Cerebellar nuclear complex (tissue), 1 donor: ENCODE measurements at regions not wholly inside any gene's neighbourhood (a gene's known extent, or its start where the extent isn't known, plus 50 kb on each side); places are given as distances from the start of the nearest gene placed in this dataset.
"Not testable (repeated sequence)": the region's sequence is repeated elsewhere in the genome, so short reads cannot be mapped to it uniquely, and the experiment has no call there.

Experiments used
- DNase-seq, 2 experiments: peaks; one replicate each; lab custom pipeline; 2025; lab: John Stamatoyannopoulos, UW

DNA sequence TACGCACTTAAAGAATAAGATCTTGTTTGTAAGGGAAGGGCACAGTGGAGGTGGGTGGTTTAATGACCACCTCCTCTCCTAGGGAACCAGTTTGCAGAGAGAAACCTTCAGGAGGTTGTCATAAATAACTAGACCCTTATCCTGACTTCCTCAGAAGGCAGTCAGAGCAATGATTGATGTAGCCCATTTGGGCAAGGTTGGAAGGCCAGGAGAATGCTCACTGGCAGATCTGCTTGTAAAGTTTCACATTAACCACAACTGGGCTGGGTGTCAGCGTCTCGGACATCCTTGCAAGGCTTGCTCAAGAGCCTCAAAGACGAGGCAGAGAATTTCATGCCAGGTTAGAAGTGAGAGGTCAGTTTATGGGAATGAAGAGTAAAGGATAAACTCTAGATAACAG, 87.6 kb upstream of the TRABD2B start:
- no peak for DNase-seq

DNA sequence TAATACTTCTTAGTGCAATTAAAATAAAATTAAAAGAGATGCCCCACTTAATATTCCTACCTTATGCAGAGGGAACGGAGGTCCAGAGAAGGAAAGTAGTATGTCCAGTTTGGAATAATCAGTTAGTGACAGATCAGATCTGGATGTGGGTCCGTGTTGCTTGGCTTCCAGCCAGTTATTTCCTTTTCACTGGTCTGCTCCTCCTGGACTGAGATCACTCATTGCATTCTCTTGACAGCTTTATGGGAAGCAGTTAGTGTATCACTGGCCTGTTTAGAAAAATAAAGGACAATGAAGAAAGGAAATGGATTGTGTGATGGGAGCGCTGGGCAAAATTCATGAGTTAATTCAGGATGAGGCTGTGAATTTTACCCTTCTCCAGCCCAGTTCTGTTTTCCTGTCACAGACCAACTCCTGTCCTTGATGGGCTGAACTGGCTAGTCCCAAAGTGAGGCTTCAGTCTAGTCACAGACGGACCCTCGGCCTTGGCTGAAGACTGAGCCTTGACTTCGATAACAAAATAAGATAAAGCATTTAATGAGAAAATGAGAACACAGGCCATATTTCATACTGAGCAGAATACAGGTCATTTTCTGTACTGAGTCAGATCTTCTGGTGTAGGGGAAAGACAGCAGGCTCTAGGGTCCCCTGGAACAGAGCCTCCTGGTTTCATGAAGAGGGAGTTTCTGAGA, 85.2 kb upstream of the TRABD2B start:
- no peak for DNase-seq

DNA sequence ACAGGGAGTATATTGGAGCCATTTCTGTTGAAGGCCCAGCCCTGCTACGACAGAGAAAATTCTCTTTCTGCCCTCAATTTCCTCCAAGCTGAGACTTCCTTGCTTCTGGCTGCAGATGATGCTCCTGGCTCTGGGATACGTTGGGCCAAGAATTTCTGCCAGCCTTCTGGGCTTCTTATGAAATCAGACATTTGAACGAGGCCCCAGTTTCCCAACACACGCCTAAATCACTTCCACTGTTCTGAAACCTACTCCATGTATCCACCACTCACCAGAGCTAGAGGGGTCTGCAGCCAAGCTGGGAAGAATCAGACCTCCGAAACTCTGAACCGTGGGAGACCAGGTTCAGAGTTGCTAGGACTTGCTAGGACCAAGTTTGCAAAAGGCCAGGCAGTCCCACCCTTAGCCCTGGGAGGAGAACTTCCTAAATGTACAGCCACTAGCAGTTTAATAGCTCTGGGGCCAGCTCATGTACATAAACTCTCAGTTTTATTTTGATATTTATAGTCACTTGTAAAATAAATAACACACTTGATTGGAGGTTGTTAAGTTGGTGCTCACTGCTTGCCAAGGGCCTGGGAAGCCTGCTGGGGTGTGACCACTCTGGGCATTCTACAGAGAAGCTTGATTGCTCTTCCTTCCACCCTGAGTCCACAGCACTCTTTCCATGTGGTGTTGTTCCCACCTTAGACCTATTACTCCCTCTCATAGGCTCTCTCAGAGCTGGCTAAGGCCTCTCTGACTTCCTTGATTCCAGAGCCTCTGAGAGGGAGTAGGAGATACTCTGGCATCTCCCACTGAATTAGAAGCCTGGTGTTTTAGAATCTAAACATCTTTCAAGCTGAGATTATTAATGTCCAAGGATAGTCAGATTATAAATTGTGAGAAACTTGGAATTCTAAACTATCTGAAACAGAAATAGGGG, 83.4 kb upstream of the TRABD2B start:
- no peak for DNase-seq

DNA sequence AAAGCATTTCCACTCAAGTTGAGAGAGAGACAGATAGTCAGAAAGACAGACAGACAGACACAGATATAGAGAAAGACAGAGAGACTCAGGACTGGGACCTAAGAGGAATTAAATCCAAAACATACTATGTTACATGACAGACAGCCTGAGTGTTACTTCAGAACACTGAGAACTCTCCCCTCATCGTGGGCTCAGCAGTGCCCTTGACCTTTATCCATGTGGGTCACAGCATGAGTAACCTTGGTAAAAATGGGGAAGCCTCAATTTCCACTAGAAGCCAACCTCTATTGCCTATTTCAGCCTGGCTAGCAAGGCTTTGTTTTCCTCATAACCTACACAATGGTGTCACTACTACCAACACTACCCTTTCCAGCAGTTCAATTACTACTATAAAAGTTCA, 81.9 kb upstream of the TRABD2B start:
- no peak for DNase-seq

DNA sequence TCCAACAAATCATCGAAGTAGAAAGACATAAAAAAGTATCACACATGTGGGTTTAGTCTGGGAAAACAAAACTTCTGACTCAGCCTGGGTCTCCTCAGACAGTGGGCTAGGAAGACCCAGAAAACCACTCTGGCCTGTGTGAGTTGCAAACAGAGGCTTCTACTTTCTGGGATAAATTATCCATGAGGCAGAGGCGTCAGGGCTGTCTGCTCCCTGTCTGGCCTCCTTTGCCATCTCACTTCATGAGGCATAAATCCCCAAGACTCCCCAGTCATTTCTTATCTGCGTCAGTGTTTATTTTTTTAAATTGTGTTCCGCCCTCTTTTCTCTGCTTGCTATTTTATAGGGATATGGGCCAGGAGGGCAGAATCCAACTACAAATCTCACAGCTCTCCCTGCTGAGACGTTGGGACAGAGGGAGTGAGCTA, 80.6 kb upstream of the TRABD2B start:
- no peak for DNase-seq

DNA sequence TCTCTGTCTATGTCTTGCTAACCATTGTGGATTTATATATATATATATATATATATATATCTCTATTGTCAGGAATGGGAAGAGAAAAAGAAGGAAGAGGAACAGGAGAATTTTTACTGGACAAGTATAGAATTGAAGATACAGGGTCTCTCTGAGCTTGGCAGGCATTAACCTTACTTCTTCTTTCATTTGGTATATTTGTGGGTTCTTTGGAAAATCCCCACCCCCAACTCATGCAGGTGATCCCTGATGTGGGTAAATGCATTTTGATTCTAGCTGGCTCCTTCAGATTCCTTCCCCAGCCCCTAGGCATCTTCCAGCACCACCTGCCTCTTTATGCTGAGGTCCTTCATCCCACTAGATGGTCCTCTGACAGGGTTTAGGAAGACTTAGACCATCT, 78.8 kb upstream of the TRABD2B start:
- DNase-seq = no peak

DNA sequence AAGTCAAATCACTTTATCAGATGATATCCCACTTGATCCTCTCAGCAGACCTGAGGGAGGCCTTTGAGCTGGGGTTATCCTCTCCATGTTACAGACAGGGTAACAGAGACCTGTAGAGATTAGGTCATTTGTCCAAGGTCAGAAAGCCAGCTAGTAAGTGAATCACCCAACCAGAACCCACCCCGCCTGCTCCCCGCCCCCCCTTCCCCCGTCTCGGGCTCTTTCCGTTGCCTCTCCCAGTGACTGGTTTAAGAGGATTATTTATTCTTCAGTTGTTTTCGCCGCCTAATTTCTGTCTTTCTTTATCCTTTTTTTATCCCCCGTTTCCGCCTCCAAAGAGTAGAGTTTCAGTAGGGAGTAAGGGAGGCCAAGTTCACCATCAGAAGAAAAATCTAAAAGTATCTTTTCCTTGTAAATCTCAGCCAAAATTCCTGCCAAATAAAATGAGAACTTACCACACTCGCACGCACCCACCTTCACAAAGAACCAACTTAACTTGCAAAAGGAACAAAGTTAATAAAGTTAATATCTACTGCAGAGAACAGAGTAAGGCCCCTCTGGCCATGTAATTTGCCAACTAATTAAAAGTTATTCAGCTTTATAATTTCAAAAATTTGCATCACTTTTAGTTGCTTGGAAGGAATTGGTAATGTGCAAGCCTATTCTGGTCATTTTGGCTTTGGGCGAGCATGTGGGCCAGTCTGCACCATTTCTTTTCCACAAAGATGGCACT, 76.8 kb upstream of the TRABD2B start:
- DNase-seq = no peak

DNA sequence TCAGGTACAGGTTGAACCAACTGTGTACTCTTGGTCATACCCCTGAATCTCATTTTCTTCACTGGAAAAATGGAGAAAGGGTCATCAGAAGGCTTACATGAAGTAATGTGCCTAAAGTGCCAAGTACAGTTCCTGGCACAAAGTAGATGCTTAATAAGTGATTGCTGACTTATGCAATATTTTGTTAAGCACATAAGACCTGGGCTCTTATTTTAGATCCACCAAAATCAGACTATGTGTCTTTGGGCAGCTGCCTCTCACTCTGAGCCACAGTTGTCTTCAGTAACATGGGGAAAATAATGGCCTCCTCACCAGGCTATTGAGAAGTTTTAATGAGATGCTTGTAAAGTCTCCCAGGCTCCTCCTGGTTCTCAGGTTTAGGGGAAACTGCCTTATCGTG, 74.3 kb upstream of the TRABD2B start:
- DNase-seq = no peak

DNA sequence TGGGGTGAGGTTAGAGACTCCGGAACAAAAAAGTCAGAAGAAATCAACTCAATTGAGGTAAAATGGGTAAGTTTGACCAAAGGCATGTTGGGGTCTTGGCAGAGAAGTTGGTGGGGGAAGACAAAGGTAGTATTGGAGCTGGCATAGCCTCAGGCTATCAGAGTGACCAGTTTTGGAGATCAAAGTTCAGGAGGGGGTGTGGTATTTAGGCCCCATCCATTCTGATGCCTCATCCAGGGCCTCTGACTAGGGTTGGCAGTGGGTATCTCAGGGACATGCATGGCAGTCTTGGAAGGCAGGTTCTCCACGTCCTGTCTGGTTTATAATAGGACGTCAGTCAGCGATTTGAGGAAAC, 73.2 kb upstream of the TRABD2B start:
- no peak for DNase-seq

DNA sequence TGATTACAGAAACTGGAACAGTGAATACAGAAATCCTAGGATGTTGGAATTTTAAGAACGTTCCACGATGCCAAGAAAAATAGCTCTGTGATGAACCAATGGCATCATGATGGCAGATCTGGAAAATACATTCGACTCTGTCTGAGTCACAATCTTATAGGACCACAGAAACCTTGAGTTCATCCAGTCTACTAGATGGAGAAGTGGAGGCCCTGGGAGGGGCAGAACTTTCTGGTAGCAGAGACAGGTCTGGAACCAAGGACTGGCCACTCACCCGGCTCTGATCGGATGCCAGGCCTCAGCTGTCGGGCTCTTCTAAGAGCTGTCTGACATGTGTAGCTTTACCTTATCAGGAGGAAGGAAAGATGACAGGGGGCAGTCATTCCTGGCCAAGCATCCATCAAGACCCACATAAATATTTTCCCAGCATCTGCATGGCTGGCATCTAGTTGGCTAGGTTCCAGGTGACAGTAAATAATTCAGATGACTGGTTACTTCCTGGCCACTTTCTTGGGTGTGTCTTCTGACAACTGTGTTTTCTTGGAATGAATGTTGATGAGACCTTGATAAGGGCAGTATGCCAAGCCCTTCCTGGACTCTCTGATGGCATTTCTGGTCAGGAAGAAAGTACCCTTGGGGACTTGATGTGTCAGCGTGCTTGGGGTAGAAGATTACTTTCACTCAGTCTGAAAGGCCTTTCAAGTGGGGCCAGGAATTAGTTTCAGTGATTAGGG, 72.6 kb upstream of the TRABD2B start:
- no peak for DNase-seq

DNA sequence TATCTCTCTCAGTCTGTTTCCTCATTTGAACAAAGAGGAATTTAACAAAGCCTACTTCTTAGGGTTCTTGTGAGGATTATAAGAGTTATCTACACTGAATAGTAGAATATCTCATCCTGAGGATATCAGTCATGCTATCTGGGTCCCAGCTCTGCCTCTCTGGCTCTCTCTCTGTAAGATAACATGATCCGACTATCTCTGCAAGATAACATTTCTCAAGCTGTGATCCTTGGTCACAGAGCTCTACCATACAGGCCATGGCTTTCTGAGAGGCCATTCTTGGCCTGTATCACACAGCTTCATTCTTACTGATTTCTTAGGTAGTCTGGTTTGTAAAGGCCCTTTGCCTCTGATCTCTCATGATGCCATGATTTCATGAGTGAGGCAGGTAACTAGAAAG, 71.0 kb upstream of the TRABD2B start:
- no peak for DNase-seq

DNA sequence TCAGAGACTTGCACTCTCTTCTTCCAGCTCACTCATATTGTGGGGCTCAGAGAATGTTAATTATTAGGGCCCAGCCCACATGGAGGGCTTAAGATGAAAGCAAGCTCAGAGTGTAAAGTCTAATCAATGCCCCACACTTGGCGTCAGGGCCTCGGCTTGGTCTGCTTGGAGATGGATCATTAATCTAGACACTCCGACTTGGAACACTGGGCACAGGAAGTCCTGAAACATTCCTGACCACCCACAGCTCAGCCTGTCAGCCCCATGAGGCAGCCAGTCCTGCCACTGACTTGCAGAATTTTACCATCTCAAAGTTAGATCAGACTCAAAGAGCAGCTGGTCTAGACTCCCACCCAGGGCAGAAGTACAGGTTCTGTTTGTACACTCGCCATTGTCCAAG, 69.8 kb upstream of the TRABD2B start:
- DNase-seq = no peak

DNA sequence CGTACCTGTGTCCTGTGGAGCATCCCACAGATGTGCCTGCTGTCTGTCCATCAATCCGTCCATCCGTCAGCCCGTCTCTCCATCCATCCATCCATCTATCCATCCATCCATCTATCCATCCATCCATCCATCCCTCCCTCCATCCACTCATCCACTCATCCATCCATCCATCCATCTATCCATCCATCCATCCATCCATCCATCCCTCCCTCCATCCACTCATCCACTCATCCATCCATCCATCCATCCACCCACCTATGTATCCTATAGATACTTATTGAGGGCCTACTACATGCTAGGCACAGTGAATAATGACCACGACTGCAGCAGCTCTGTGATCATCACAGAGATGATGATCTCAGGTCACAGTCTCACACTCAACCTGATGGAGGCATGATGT, 67.5 kb upstream of the TRABD2B start:
- not testable (repeated sequence) for DNase-seq

DNA sequence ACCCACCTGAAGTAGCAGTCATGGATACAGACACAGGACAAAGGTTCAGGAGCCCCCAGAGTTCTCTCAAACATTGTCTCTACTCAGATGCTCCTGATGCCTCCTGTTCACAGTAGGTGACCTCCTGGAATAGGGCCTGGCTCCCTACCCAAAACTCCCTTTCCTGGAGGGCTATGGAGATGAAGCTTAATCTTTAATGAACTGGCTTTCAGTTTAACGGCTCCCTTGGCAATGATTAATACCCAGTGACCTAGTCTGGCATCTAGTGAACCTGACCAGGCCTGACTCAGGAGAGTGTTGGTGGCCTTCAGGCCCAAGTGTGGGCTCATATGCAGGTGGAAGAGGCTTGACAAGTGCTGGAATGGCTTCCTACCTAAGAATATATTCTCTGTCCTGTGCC, 65.2 kb upstream of the TRABD2B start:
- DNase-seq = no peak

DNA sequence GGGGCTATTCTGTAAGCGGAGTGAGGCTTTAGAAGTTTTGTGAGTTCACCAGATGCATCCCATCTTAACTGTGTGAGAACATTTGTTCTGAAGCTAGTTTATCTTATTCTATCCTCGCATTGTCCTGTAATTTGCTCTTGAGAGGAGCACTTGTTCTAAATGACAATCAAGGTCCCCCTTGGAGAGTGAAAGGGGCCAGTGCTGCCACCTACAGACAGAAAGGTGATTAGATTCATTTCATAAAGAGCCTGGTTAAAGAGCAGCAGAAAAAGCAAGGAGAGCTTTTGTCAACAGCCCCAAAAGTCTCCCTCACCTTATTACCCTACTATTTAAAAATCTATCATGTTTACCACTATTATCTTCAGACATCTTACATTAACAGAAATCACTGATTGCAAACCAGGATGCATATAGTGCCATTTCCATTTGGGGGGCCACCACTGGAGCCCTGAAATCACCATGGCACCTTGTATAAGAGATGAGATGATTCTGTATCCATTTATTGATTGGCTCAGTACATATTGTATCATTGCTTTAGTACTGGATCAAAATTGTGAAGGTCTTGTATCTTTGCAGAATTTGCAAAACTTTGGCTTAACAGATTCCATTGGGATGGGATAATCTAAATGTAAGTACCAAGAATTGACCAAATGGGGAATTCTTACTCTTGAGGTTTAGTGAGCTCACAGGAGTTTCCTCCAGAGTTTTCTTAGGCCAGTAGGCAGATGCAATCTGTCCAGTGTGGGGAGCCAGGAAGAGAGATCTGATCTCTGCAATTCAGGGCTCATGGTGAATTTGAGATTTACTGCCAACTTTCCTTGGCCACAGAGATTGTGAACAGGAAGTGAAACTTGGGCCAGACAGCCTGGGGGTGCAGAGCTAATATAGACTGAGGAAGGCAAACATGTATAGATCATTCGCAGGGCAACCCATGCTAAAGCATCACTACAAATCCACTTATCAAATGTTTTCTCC, 64.3 kb upstream of the TRABD2B start:
- peak in 1 of 2 experiments; percentile 11 for DNase-seq

DNA sequence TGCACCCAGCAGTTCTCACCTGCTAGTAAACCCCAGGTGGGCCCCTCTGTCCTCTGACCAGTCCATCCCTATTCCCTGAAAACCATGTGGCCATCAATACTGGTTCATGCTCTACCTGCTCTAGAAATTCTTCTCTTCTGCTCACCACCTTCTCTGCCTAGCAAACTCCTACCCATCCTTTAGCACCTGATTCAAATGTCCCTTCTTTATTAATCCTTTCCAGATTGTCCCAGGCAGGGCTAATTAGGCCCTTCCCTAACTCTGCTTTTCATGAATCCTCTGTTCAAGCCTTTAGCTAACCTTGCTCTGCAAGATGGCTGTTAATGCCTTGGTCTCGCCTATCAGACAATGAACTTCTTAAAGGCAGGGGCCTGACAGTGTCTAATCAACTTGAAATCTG, 62.1 kb upstream of the TRABD2B start:
- DNase-seq = no peak

DNA sequence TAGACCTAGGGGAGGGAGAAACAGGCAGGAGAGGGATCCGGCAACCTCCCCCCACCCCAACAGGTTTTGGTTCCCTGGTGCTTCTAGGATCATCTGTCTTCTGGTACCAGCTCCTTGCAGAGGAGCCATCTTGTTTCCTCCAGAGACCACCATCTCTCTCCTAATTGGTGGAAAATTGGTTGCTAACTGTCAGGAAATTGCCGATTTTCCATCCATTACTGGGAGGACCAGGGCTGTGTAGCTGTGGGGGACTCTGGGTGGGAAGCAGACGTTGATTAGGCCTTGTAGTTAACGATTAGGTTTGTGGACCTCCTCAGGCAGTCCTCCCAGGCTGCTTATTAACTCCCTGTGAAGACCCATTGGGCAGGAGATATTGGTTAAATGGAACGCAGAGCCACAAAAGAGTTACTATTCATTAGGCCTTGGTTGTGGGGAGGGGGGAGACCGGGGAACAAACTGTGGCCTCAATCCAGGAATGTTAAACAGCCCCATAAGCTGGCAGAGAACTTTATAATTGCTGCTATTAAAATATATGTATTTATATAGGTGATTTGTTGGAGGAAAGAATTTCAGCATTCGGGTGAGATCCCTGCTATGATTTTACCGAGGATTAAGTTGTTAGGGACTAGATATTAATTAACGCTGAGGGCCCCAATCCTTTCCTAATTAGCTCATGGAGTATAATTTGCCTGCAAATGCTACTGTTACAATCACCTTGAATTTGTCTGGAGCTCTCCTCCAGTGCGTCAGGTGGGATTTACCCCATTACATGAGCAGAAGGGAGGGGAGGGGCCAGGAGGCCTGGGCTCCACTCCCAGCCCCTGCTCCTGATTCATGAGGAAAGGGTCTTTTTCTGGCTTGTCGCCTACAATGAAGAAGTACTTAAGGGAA, 61.2 kb upstream of the TRABD2B start:
- no peak for DNase-seq

DNA sequence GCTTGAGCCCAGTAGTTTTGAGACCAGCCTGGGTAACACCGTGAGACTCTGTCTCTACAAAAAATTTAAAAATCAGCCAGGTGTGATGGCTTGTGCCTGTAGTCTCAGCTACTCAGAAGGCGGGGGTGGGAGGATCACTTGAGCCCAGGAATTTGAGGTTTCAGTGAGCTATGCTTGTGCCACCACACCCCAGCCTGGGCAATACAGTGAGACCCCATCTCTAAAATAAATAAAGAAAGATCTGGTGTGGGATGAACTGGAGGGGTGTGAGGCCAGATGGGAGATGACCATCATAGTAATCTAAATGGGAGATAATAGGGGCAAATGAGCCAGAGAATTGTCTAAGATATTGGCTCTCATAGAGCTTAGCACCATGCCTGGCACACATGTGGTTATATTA, 60.1 kb upstream of the TRABD2B start:
- DNase-seq = no peak

DNA sequence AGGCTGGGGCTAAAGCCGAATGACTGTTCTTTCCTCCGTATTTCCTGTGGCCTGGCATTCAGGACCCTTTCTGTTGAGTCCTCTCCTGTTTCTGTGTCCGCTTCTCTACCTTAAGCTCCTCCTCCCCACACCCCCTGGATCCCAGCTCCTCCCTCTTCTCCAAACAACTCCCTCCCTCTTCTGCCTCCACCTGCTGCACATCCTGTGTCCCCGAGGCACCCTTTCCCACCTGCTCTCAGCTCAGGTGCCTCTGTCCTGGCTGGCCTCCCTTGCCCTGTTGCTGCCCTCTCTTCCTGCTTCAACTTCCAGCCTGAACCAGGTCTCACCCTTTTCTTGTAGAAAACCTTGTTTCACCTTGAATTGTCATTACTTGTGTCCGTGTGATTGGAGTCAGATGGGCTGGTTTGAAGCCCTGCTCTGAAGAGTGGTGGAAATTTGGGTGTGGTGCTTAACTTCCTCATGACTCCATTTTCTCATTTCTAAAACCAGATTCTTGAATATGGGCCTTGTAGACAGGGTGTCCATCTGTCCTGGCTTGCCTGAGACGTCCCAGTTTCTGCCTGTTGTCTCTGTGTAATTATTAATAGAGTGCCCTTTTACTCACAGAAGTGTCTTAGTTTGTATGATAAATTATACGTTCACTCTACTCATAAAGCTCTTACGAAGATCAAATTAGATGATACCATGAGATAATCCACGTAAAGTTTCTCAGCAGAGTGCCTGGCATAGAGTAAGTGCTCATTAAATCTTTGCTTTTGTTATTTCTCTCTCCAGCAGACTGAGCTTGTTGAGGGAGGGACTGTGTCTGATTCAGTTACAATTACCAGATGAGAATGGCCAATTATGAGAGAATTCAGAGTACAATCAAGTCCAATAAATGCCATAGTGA, 58.9 kb upstream of the TRABD2B start:
- DNase-seq = no peak
